ENCODE measurements at regions not wholly inside any gene's neighbourhood (a gene's known extent, or its start where the extent isn't known, plus 50 kb on each side); places are given as distances from the start of the nearest gene placed in this dataset.

DNA sequence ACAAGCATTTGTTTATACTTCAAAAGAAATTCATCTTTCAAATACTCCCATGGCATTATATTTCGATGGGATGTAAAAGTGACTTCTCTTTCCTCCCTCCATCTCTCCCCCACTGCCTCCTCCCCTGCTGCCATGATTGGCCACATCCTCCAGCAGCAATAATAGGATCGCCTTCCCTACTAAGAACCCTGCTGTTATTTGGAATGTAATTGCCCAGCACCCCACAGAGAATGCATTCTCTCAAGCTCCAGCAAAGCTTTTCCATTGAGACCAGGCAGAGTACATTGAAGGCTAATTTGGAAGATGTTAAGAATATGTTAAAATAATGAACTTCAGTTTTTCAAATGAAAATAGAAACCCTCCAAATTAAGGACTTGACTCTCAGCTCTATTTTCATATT, 375.4 kb upstream of the ACVR2A start:
- Mint-ChIP-seq H3K27ac (no peak overlapping the region), H3K36me3 (ENCODE audit: low read depth) (no peaks in the 10 kb centered on the region), H3K9me3 (no peaks in the 10 kb centered on the region), H3K27me3 (ENCODE audit: low read depth) (no peaks in the 10 kb centered on the region), H3K4me3 (no peak overlapping the region), H3K4me1 (ENCODE audit: low read depth) (no peaks in the 10 kb centered on the region)

- H3K4me3 Mint-ChIP-seq = no peak overlapping the region
- H3K9me3 Mint-ChIP-seq = no peaks in the 10 kb centered on the region
- H3K36me3 Mint-ChIP-seq (ENCODE audit: low read depth) = no peaks in the 10 kb centered on the region
- H3K27ac Mint-ChIP-seq = no peak overlapping the region
- H3K27me3 Mint-ChIP-seq (ENCODE audit: low read depth) = no peaks in the 10 kb centered on the region
- no peaks in the 10 kb centered on the region for H3K4me1 Mint-ChIP-seq (ENCODE audit: low read depth)
Observed at GRCh38 chr2:147468963-147469362, 375.9 kb upstream of the ACVR2A start.

- Mint-ChIP-seq H3K36me3 (ENCODE audit: low read depth) (no peaks in the 10 kb centered on the region), H3K27me3 (ENCODE audit: low read depth) (no peaks in the 10 kb centered on the region), H3K27ac (no peak overlapping the region), H3K9me3 (no peaks in the 10 kb centered on the region), H3K4me3 (no peak overlapping the region), H3K4me1 (ENCODE audit: low read depth) (no peaks in the 10 kb centered on the region)
Observed at GRCh38 chr2:147468349-147468748, 376.5 kb upstream of the ACVR2A start.

- H3K9me3 Mint-ChIP-seq = no peaks in the 10 kb centered on the region
- no peaks in the 10 kb centered on the region for H3K36me3 Mint-ChIP-seq (ENCODE audit: low read depth)
- no peak overlapping the region for H3K4me3 Mint-ChIP-seq
- H3K4me1 Mint-ChIP-seq (ENCODE audit: low read depth) = no peaks in the 10 kb centered on the region
- H3K27ac Mint-ChIP-seq = no peak overlapping the region
- H3K27me3 Mint-ChIP-seq (ENCODE audit: low read depth) = no peaks in the 10 kb centered on the region
Observed at GRCh38 chr2:147467441-147467840, 377.4 kb upstream of the ACVR2A start.

- Mint-ChIP-seq H3K36me3 (ENCODE audit: low read depth) (no peaks in the 10 kb centered on the region), H3K4me3 (no peak overlapping the region), H3K9me3 (no peaks in the 10 kb centered on the region), H3K27ac (no peak overlapping the region), H3K27me3 (ENCODE audit: low read depth) (peaks cover 5% of the 10 kb centered on the region), H3K4me1 (ENCODE audit: low read depth) (no peaks in the 10 kb centered on the region)
Observed at GRCh38 chr2:147464737-147465357, 380.0 kb upstream of the ACVR2A start.

GRCh38 chr2:147463881-147464520, 380.8 kb upstream of the ACVR2A start:
- Mint-ChIP-seq H3K4me1 (ENCODE audit: low read depth) (no peaks in the 10 kb centered on the region), H3K27ac (no peak overlapping the region), H3K9me3 (no peaks in the 10 kb centered on the region), H3K4me3 (no peak overlapping the region), H3K36me3 (ENCODE audit: low read depth) (no peaks in the 10 kb centered on the region), H3K27me3 (ENCODE audit: low read depth) (peaks cover 5% of the 10 kb centered on the region)

GRCh38 chr2:147460155-147460554, 384.7 kb upstream of the ACVR2A start:
- Mint-ChIP-seq H3K9me3 (peaks cover 4% of the 10 kb centered on the region), H3K36me3 (ENCODE audit: low read depth) (no peaks in the 10 kb centered on the region), H3K27ac (no peak overlapping the region)

DNA sequence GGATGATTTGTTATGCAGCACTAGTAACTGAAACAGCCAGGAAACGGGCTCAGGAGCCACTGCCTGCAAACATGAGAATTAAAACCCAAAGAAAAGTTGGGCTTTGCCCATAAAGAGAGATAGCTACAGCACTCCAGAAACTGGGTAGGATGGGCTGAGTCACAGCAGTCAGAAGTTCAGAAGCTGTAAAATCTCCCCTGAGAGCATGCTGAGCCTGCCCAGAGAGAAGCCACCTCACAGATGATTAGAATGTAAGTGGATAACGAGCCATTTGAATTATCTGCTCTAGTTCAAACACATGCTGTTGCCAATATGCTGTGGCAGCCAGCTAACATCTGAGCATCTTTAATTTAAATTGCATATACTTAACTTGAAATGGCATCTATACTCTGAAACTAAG, 388.1 kb upstream of the ACVR2A start:
- Mint-ChIP-seq H3K27ac (no peak overlapping the region), H3K4me3 (no peak overlapping the region), H3K36me3 (ENCODE audit: low read depth) (no peaks in the 10 kb centered on the region), H3K4me1 (ENCODE audit: low read depth) (peaks cover 1% of the 10 kb centered on the region), H3K27me3 (ENCODE audit: low read depth) (peaks cover 4% of the 10 kb centered on the region), H3K9me3 (peaks cover 6% of the 10 kb centered on the region)

More at GRCh38 chr2:147460155-147460554, 384.7 kb upstream of the ACVR2A start:
- Mint-ChIP-seq H3K4me3 (no peak overlapping the region), H3K4me1 (ENCODE audit: low read depth) (peaks cover 1% of the 10 kb centered on the region), H3K27me3 (ENCODE audit: low read depth) (peaks cover 5% of the 10 kb centered on the region)

DNA sequence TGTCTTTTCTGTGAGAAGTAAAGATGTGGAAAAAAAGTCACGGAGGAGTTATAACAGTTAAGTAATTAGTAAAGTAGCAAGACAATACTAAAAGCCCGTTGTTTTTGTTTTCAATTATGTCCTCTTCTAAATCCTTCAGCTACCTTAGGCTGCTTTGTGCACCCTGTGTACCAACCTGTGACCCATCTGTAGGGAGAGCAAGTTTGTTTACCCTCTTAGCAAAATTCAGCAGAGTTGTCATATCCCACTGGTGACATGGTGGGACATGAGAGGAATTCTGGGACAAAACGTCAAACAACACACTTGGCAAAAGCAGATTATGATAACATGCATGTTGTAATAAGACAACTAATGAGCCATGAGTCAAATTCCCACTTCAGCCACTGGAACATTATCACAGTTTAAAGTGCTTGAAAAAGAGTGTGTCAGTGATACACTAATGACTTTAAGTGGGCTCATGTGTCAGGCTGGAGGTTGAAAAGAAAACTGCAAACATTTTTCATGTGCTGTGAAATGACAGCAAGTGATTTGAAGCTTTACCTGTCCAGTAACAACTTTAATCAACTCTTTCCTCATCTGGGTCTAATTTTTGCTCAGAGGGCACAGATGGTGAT, 392.8 kb upstream of the ACVR2A start:
- peaks cover 3% of the 10 kb centered on the region for H3K27me3 Mint-ChIP-seq (ENCODE audit: low read depth)
- H3K36me3 Mint-ChIP-seq (ENCODE audit: low read depth) = no peaks in the 10 kb centered on the region
- H3K27ac Mint-ChIP-seq = no peak overlapping the region
- H3K4me1 Mint-ChIP-seq (ENCODE audit: low read depth) = peaks cover 4% of the 10 kb centered on the region
- no peak overlapping the region for H3K4me3 Mint-ChIP-seq
- peaks cover 6% of the 10 kb centered on the region for H3K9me3 Mint-ChIP-seq

DNA sequence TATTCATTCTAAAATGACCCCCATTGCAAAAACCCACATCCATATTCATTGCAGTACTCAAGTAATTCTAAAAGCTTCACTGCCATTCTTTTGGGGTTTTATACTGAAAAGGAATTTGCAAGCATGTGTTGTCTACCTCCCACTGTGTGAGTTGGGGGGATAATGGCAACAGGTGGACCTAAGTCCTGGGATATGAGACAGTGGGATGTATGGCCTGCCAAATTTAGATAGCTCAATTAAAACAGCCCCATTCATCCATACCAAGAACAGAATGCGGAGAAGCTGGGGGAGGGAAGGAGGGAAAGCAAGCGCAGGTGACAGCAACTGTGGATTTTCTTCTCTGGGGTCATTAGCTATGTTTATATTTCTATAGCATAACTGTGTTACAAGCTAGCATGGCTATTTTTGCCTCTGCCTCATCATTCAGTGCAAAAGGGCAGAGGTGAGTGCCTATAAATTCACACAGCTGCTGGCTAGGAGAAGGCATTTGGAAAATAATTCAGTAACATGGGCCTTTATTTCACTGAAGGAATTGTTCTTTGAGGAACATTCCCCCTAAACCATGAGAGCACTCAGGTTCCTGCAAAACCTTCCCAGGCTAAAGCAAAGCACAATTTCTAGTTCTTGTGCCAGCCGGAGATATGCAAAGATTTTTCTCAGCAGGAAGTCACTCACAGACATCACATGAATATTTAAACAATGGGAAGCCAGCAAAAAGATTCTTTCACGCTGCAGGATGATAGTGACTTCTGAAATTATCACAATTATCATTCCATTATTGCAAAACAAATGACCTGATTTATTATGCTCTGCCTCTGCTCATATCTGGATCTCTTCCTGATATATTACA, 393.9 kb upstream of the ACVR2A start:
- no peaks in the 10 kb centered on the region for H3K36me3 Mint-ChIP-seq (ENCODE audit: low read depth)
- H3K4me3 Mint-ChIP-seq = no peak overlapping the region
- peaks cover 9% of the 10 kb centered on the region for H3K9me3 Mint-ChIP-seq
- H3K27me3 Mint-ChIP-seq (ENCODE audit: low read depth) = peaks cover 3% of the 10 kb centered on the region
- peaks cover 3% of the 10 kb centered on the region for H3K4me1 Mint-ChIP-seq (ENCODE audit: low read depth)
- H3K27ac Mint-ChIP-seq = no peak overlapping the region

DNA sequence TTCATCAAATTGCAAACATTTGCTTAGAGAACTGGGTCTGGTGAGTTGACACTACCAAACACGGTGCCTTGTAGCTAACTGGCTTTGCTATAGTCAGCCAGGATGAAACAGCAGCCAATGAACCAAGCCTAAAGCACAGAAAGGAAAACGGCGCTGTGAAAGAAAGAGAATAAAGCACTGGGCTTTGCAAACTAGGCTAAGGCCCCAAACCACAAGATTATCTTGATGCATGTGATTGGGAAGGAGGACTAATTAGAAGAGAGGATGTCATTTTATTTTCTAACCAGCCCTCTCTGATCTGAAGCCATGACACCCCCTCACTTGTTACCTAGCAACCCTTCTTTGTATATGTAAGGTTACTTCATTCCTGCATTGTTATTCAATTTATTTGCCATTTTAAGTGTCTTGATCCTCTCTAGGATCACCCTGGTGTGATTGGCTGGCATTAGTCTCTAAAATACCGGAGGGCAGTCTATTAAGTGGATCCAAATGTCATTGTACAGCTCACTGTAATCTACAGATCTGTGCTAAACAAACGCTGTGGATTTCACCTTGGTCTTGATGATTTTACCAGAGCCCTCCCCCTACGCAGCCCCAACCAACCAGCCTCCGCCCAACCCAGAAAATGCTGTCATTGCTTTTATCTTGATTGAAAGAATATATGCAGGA, 395.4 kb upstream of the ACVR2A start:
- H3K4me3 Mint-ChIP-seq = no peak overlapping the region
- H3K27ac Mint-ChIP-seq = no peak overlapping the region
- H3K27me3 Mint-ChIP-seq (ENCODE audit: low read depth) = peaks cover 3% of the 10 kb centered on the region
- no peaks in the 10 kb centered on the region for H3K36me3 Mint-ChIP-seq (ENCODE audit: low read depth)
- peaks cover 16% of the 10 kb centered on the region for H3K9me3 Mint-ChIP-seq
- H3K4me1 Mint-ChIP-seq (ENCODE audit: low read depth) = peaks cover 3% of the 10 kb centered on the region

DNA sequence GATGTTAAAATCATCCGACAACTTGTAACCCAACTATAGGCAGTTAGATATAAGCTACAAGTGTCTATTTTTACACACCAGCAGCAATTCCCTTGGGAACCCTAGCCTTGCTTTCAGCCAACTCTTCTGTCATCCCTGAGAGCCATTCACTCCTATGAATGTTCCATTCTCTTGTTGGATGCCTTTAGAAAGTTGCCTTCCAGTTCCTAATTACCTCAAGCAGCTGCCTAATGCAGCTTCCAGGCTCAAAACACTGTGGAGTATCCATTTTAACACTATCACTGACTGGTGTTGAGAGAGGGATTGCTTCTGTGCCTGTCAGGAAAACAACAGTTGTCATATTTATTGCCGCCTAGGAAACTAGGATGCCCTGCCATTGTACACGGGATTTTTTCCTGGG, 402.0 kb upstream of the ACVR2A start:
- H3K27me3 Mint-ChIP-seq (ENCODE audit: low read depth) = no peaks in the 10 kb centered on the region
- no peak overlapping the region for H3K4me3 Mint-ChIP-seq
- no peaks in the 10 kb centered on the region for H3K4me1 Mint-ChIP-seq (ENCODE audit: low read depth)
- no peaks in the 10 kb centered on the region for H3K36me3 Mint-ChIP-seq (ENCODE audit: low read depth)
- no peak overlapping the region for H3K27ac Mint-ChIP-seq
- H3K9me3 Mint-ChIP-seq = peaks cover 14% of the 10 kb centered on the region

GRCh38 chr2:147441182-147441581, 403.6 kb upstream of the ACVR2A start:
- Mint-ChIP-seq H3K27me3 (ENCODE audit: low read depth) (no peaks in the 10 kb centered on the region), H3K27ac (no peak overlapping the region), H3K4me3 (no peak overlapping the region), H3K9me3 (peaks cover 10% of the 10 kb centered on the region), H3K4me1 (ENCODE audit: low read depth) (no peaks in the 10 kb centered on the region), H3K36me3 (ENCODE audit: low read depth) (no peaks in the 10 kb centered on the region)

GRCh38 chr2:147440734-147441133, 404.1 kb upstream of the ACVR2A start:
- Mint-ChIP-seq H3K4me3 (no peak overlapping the region), H3K9me3 (peaks cover 6% of the 10 kb centered on the region)

More at GRCh38 chr2:147440734-147441133, 404.1 kb upstream of the ACVR2A start:
- H3K4me1 Mint-ChIP-seq (ENCODE audit: low read depth) = no peaks in the 10 kb centered on the region
- H3K27ac Mint-ChIP-seq = no peak overlapping the region
- no peaks in the 10 kb centered on the region for H3K36me3 Mint-ChIP-seq (ENCODE audit: low read depth)
- H3K27me3 Mint-ChIP-seq (ENCODE audit: low read depth) = no peaks in the 10 kb centered on the region

Measured in T-helper 1 cell treated with Interleukin-12 subunit alpha and Interleukin-12 subunit beta and Interleukin-4 antibody, amounts not matched to agents 30 μg/mL and 1 μg/mL, for 36 hours (primary cell).